HG02884 (cell line): ENCODE measurements at regions not wholly inside any gene's neighbourhood (a gene's known extent, or its start where the extent isn't known, plus 50 kb on each side); places are given as distances from the start of the nearest gene placed in this dataset.

Experiments used
- ATAC-seq: cut with Tn5 transposase; IDR thresholded peaks from one replicate; pipeline ENCODE4 v1.9.1; 2021; ENCODE audit warnings: mild to moderate bottlenecking, moderate library complexity; ENCODE audit not compliant: unreplicated experiment

DNA sequence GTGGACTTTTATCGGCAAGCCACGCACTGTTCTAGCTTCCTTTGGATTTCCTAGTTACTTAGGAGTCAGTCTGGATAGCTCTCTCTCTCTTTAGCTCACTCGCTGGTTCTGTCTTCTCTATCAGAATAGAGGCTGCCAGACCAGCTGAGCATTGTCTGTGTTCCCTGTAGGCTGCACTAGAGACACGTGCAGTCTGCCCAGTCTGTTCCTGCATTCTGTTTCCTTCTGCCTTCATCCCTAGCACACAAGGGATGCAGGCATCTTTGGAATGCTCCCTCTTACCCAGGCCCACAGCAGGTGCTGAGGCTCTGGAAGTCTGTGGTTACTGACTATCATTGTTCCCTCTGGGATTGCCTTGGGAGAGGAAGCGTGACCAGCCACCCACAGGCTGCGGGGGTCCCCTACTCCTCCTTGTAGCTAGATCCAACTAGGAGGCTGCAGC lies 322.8 kb downstream of the ZNF621 start:
- no peak for ATAC-seq

DNA sequence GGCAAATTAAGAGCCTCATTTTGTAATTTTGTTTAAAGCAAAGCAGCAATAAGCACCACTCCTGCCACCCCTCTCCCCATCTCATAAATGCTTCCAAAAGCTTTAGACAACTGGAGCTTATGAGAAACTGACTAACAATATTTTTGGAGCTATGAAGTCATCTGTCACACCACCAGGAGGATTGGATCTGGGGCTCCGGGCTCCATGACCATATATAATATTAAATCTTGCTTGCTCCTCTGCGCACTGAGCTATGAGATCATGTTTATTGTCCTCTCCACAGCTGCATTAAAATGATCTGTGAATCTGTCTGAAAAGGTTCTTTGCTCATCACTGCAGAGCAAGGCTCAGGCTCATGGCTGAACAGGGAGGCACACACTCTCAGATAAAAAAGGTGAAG lies 323.7 kb downstream of the ZNF621 start:
- ATAC-seq = no peak

DNA sequence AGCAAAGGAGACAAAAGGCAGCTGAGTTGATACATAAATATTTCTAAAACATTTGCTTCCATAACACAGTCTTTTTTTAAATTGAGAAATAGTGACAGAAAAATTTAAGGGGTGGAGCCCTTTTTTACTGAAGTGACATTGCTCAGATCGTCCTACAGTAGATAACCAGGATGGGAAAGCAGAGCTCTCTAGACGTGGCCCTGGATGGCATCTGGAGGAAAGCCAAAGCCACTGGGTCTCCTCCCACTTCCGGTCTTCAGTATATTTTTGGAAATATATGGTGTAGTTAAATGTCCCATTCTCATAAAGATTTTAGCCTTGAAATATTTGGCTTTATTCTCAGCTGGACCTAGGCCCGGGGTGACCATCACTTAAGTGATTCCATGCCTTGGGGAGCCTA lies 326.1 kb downstream of the ZNF621 start:
- no peak for ATAC-seq

DNA sequence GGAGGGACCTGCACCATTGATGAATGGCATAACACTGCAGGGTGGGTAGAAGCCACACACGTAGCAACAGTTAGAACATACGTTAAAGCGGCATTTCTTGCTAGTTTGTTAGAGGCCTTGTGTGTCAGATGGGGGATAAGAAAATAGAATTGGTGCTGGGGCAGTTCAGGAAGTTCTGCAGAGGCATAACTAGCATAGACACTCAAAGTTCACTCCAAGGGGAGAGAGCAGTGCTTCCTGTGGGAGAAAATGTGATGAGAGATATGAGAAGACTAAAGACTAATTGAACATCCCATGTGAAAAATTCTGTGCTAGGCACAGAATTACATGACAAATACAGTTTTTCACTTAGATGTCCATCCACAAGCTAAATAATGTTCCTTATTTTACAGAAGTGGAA lies 327.1 kb downstream of the ZNF621 start:
- ATAC-seq = no peak

DNA sequence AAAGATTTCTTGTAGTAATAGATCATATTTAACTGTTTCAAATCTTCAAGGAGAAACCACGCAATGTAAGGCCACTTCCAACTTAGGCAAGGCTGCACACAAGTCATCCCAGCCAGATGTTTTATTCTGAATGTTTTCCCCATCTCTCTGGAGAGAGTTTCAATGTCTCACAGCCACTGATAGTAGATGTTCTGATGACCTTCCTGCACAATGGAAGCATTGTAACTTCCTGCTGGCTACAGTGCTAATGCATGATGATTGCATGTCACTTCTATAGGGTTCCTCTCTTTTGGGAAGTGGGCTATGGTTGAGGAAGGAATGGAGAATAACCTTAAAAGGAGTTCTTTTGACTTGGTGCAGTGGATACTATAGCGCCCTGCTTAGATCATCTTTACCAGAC lies 328.0 kb downstream of the ZNF621 start:
- no peak for ATAC-seq

DNA sequence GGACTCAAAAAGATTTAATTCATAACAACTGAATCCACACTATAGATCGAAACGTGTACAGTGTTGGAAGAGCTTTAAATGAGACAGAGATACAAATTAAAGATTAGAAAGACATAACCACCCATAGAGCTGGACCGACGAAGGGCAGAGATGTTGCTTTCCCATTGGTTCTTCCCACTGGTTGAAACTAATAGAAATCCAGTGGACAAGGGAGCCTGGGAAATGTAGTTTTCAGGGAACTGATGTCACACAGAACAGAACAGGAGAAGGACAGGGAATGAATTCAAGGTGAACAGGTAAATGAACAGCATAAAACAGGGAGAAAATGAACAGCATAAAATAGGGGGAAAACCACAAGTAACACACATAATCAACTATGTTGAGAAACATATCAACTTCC lies 328.7 kb downstream of the ZNF621 start:
- ATAC-seq = no peak

DNA sequence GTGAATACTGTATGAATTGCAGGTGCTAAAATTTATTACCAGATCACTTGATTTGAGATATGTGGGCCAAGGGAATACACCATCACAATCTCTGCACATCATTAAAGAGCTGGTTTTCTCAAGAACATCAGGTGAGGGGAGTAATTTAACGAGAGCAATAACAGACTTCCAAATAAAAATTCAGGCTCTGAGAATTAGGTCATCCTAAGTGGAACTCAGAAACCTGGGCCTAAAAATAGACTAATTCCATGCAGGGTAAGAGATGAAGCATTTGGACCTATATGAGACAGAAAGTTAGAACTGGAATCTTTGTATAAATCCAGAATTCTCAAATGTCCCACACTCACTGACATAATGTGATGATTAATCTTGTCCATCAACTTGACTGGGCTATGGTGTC lies 331.1 kb downstream of the ZNF621 start:
- no peak for ATAC-seq

DNA sequence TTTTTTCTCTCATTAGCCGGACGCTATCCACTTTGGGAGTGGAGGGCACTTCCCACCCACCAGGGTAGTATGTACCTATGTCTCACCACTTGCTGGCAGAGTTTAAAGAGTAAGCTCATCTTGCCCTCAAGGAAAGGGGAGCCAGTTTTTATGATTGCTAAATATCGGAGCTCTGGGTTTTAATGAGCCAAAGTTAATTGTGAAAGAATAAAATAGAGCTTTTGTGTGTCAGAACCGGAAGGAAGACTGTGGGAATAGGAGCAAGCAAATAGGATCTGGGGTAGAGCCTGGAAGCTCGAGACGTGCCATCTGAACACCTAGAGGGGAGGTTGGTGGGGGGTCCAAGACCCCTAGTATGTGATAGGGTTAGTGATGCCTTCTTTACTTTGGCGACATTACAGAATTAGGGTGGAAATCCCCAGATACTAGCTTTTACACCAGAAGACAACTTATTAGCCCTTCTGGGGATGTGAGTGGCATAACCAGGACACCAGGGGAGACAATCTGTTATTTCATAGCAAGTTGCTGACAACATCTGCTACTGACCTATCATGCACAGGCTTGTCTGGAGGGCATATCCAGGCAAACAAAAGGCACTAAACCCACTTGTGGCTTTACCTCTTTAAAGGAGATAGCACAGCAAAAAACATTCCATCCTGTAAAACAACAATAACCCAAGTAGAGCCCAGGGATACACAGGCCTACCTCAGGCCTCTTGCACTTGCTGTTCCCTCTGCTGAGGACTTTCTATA lies 333.8 kb downstream of the ZNF621 start:
- no peak for ATAC-seq

DNA sequence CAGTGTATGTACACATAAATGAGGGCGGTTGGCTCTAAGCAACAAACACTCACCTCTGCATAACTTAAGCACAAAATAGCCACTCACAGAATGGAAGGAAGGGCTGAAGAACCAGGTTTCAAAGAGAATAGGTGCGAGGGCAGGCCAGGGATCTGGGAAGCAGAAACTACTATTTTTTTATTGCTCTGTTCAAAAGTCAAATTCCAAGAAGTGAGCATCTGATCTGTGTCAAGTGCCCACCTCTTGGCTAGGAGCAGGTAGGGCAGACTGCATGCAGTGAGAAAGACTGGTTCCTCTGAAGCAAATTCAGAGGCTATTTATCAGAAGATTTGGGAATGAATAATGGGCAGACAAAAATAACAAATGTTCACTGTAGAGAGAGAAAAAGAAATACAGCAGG lies 336.4 kb upstream of the CTNNB1 start:
- no peak for ATAC-seq

DNA sequence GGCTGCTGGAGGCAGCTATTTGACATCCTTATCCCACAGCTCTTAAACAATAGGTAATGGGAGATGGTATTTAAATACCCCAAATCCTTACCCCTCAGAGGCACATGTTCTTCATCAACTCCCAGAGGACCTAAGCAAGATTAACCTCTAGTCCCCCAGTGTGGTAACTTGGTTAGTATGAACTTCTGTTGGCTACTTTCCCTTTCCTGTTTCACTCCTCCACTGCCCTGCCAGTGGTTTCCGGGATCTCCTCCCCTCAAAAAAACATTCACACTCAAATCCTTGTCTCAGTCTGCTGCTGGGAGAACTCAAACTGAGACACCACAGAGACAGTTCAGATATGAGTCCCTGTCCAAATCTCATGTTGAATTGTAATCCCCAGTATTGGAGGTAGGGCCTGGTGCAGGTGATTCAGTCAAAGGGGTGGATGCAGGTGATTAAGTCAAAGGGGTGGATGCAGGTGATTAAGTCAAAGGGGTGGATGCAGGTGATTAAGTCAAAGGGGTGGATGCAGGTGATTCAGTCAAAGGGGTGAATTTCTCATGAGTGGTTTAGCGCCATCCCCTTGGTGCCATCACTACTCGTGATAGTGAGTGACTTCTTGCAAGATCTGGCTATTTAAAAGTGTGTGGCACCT lies 335.0 kb upstream of the CTNNB1 start:
- ATAC-seq = no peak

DNA sequence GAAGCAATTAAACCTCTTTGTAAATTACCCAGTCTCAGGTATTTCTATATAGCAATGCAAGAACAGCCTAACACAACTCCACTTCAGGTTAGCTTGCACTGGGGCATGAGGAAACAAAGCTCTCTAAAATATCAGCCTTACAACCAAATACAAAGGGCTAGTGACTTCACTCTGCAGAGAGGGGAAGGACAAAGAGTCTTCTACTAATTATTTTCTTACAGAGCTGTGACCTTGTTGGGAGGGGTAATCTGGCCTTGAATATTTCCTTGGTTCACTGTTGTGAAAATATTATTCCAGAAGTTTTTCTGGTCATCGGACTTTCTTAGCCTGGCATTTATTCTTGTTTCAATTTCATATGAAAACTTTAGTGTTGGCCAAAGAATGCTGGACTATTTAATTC lies 334.4 kb upstream of the CTNNB1 start:
- no peak for ATAC-seq

DNA sequence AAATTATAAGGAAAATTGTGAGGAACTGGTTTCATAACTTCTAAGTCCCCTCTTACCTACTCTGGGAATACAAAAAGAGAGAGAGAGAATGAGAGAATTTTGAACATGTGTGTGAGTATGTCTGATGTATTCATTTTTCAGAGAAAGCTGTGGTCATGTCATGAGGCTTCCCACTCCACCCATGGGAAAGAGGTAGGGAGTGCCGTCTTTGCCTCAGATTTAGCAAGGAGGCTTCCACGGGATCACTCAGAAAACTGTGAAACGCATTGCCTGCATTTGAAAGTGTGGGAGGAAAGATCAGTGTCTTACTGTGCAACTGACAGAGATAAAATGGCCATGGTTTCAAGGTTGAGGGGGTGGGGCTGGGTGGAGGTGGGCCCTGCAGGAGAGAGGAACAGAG lies 331.5 kb upstream of the CTNNB1 start:
- no peak for ATAC-seq

DNA sequence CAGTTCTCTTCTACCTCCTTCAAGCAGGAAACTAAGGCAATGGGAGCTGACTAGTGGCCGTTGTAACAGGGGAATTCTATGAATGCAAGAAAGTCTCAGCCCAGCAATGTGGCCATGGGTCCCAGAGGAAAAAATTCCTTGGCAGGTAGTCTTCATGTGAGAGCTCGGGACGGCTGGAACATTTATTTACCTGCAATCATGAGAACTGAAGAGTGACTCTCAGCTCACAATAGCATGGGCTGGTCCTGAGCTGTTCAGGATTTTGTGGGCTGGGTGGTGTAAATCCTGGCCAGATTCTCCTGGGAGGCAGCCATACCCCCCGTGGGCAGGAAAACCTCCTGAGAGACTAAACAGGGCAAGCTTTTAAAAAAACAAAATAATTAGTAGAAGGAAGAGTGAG lies 330.3 kb upstream of the CTNNB1 start:
- ATAC-seq = no peak

DNA sequence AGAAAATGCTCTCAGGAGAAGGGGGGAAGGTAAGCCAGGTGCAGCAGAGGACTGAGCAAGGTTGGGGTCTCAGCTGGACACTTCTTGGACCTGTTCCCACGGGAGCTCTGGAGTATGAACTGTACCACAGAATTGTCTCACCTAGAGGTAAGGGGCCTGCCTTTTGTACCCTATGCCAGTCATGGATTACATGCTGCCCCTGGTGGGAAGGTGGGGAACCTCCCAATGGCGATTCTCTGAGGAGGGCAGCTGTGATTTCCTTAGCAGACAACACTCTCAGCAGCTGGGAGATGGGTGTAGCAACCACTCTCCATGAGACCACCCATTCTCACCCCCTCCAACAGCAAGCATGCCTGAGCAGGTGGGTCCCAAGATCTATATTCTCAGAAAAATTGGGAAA lies 329.4 kb upstream of the CTNNB1 start:
- ATAC-seq = no peak

DNA sequence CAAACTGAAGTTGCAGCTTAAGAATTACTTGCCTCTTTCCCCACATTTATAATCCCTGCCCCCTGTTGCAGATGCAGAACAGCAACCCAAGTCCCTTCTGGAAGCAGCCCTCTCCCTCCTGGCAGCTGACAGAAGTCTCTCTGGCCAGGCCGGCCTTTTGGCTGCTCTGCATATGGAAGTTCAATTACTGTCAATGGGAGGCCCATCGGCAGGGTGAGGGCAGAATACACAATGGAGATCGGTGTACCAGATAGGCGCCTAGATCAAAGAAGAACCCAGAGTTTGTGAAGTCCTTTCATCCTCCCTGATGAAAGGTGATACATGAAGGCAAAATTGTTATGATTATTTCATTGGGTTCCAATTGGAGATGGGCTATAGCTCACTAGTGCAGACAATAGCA lies 327.9 kb upstream of the CTNNB1 start:
- no peak for ATAC-seq

DNA sequence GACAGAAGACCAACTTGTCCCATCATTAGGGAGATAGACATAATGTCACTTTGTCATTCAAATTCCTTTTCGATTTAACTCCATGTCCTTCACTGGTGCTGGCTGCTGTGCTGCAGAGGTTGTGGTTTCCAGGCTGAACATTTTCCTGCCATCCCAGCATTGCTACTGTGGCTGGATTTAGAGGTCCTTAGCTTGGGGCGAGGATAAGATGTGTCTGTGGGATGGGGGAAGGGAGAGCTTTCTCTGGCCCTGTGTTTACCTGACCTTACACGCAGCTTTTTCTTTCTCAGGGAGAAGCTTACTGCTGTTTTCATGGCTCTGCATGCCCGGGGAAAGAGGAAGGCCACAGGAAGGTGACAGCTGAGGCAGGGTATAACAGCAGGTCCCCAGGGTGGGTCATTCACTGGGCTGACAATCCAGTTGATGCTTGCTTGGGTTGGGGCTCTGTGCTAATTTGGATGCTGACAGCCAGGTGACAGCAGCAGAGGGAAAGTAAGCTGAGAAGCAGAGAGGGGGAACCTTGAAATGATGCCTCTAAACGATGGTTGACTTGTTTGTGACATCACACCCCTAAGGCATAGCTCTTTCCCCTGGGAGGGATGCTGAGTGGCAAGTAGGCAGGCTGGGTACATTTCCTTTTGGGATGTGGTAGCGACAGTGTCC lies 326.9 kb upstream of the CTNNB1 start:
- no peak for ATAC-seq

DNA sequence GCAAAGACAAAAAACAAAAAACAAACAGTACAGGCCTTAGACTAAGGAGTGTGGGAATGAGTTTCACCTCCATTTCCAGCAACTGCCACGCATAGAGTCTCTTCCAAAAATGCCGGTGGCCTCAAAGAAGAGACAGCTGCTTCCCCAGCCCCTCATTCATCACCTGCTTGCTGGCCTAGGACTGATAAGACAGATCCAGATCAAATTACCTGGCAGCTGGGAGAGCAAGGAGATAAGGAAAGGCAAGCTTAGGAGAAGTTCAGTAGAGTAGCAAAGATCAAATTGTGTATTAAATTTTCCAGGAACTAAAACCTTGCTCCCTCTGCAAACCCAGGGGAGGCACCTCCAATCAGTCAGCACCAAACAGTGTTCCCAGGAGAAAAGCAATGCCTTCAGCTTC lies 325.8 kb upstream of the CTNNB1 start:
- no peak for ATAC-seq

DNA sequence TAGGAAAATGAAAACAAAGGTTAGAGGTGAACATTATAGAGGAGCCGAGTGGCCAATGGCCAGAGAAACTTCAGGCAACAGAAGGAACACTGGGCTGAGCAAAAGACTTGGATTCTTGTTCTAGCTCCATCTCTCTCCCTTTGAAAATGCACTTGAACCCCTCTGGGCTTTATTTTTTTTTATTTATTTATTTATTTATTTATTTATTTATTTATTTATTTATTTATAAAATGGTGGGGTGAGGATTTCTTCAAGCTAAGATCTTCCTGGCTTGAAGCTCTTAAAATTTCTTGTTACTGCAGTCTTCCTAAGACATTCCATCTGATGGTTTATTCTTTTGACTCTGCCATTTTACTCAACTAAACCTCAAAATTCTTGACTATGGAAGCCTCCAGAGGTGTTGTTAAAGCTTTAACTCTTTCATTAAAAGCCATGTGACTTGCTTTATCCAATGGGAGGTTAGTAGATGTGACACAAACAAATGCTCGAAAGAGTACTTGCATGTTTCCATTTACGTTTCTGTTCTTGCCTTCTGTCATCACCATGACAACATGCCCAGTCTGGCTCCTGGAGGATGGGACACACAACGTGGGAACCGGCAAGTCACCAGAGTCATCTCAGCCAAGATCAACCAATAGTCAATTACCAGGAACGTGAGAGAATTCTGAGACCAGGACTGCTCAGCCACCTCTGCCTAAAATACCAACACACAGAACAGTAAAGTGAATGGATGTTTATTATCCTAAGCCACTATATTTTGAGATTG lies 325.2 kb upstream of the CTNNB1 start:
- ATAC-seq = no peak

DNA sequence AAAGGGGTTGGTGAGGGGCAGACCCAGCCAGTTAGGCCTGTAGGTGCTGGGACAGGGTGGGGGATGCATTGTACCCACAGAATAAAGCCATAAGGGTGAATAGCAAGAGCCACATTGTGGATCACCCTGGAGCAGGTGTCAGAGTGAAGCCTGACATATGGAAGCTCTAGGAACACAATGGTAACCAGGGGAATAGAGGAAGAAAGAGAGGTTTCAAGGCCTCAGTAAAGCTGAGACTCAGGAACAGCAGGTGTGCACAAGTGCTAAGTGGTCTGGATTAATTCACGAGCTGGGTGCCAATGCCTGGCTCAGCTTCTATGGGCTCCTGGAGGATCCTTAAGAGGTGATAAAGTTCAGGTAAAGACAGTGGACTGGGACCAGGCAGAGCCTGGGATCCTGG lies 323.7 kb upstream of the CTNNB1 start:
- no peak for ATAC-seq

DNA sequence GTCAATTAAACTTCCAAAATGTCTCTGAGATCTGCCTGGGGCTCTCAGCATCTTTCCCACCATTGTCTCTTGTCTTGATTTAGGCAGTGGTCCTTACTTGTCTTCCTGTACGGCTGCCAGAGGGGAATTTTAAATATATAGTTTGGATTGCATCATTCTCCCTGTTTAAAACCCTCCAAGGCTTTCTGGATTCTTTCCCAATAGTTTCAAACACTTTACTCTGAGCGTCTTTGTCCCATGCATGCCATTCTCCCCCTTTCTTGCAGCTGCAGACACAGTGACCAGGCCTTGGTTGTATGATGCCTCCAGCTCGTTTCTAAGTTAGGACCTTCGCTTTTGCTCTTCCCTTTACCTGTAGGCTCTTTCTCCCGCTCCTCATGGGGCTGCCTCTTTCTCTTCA lies 323.3 kb upstream of the CTNNB1 start:
- no peak for ATAC-seq

DNA sequence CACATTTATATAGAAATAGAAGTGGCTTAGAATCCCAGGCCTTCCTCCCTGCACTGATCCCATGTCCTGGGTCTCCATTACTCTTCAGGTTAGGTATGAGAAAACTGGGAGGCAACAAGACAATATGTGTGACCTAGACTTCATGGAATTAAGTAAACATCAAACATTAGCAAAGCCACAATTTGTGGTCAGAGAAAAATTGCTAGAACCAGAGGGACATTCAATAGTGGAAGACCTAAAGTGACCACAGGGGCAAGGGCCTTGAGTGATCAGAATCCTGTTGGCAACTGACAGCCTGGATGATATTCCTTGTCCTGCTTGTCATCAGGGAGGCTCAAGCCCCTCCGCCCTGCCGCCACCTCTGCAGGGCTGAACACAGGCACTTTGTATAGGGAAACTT lies 322.8 kb upstream of the CTNNB1 start:
- ATAC-seq = no peak
